Testis (tissue), 2 donors: ENCODE measurements at regions not wholly inside any gene's neighbourhood (a gene's known extent, or its start where the extent isn't known, plus 50 kb on each side); places are given as distances from the start of the nearest gene placed in this dataset.

Source experiments
- DNase-seq: peaks from one replicate; pipeline ENCODE4 v3.0.0-alpha.2; 2019
- H3K27ac ChIP-seq, 2 donors: fragments of 200-600 bp; sonication (generic); one replicate each; pipeline ENCODE4 v1.5.1; 2019
- H3K27me3 ChIP-seq: fragments of 200-600 bp; sonication (generic); one replicate; pipeline ENCODE4 v1.5.1; 2019
- H3K36me3 ChIP-seq: fragments of 200-600 bp; sonication (generic); one replicate; pipeline ENCODE4 v1.5.1; 2017; ENCODE audit warnings: low read depth; ENCODE audit errors: missing control alignments
- H3K4me1 ChIP-seq: fragments of 200-600 bp; sonication (generic); one replicate; pipeline ENCODE4 v1.5.1; 2019
- H3K4me3 ChIP-seq, 2 donors: fragments of 200-600 bp; sonication (generic); one replicate each; pipeline ENCODE4 v1.5.1; 2017 to 2019
- H3K9me3 ChIP-seq: fragments of 200-600 bp; sonication (generic); one replicate; pipeline ENCODE4 v1.5.1; 2017
- POLR2A ChIP-seq: fragments of 450-650 bp; IDR thresholded peaks from one replicate; pipeline ENCODE4 v1.6.1; 2017; ENCODE audit warnings: antibody characterized with exemption, mild to moderate bottlenecking, moderate library complexity
- WGBS, 2 donors: methylation state at CpG; one replicate each; pipeline ENCODE4 v1.1.5; 2018; 5-methylcytosine and 5-hydroxymethylcytosine counted together
- intact Hi-C: fragments of 100-400 bp; cut with DNase I; formaldehyde crosslinking; loops from one replicate; pipeline ENCODE4 v1.15.1; 2023; ENCODE audit warnings: low total_unique reads
- TF ChIP-seq, protein P1 (sequence below), 3 experiments: fragments of 450-650 bp in 2 of 3; fragments of 200-600 bp in 1 of 3; sonication (generic) in 1 of 3; IDR thresholded peaks; one replicate each; pipeline ENCODE4 v1.5.1; 2016 to 2019; ENCODE audit warnings: antibody characterized with exemption in 3 of 3, mild to moderate bottlenecking in 2 of 3, moderate library complexity in 1 of 3

DNA sequence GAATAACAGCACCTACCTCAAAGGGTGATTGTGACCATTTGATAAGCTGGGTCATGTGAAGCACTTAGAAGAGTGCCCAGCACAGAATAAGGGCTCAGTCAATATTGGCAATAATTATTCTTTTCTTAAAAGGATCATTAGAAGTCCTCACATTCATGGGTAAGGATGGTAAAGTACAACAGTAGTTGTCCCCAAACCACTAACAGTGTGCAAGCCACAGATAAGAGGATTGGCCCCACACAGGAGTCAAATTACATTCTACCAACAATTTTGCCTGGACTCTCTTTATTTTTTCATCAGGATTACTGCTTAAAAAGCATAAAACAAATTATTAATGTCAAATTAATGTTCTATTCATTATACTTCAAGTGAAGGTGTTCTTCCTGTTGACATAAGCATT is 271.5 kb upstream of the PDGFD start:
- TF ChIP-seq, protein P1, sequence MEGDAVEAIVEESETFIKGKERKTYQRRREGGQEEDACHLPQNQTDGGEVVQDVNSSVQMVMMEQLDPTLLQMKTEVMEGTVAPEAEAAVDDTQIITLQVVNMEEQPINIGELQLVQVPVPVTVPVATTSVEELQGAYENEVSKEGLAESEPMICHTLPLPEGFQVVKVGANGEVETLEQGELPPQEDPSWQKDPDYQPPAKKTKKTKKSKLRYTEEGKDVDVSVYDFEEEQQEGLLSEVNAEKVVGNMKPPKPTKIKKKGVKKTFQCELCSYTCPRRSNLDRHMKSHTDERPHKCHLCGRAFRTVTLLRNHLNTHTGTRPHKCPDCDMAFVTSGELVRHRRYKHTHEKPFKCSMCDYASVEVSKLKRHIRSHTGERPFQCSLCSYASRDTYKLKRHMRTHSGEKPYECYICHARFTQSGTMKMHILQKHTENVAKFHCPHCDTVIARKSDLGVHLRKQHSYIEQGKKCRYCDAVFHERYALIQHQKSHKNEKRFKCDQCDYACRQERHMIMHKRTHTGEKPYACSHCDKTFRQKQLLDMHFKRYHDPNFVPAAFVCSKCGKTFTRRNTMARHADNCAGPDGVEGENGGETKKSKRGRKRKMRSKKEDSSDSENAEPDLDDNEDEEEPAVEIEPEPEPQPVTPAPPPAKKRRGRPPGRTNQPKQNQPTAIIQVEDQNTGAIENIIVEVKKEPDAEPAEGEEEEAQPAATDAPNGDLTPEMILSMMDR (IDR thresholded peaks at IDR 0.05) = no peak
- TF ChIP-seq POLR2A = no peak

GRCh38 chr11:104433751-104434150 is 269.8 kb upstream of the PDGFD start:
- Histone ChIP-seq H3K4me1 (no peaks in the 10 kb centered on the region), H3K27ac (no peak overlapping the region), H3K36me3 (no peaks in the 10 kb centered on the region), H3K27me3 (no peaks in the 10 kb centered on the region), H3K4me3 (no peak overlapping the region), H3K9me3 (no peaks in the 10 kb centered on the region)
- DNase-seq = no peak
- WGBS, 2 donors = 75 to 79% methylated on average over 3 of the region's 3 CpGs
- intact Hi-C loops = no loop called here
- TF ChIP-seq POLR2A = no peak
- TF ChIP-seq, protein P1 (IDR thresholded peaks at IDR 0.05) = no peak

More for the DNA sequence above, 271.5 kb upstream of the PDGFD start:
- Histone ChIP-seq H3K36me3 (no peaks in the 10 kb centered on the region), H3K27ac (no peak overlapping the region), H3K4me1 (no peaks in the 10 kb centered on the region), H3K27me3 (no peaks in the 10 kb centered on the region), H3K4me3 (no peak overlapping the region), H3K9me3 (no peaks in the 10 kb centered on the region)
- intact Hi-C loops = no loop called here
- no peak for DNase-seq

DNA sequence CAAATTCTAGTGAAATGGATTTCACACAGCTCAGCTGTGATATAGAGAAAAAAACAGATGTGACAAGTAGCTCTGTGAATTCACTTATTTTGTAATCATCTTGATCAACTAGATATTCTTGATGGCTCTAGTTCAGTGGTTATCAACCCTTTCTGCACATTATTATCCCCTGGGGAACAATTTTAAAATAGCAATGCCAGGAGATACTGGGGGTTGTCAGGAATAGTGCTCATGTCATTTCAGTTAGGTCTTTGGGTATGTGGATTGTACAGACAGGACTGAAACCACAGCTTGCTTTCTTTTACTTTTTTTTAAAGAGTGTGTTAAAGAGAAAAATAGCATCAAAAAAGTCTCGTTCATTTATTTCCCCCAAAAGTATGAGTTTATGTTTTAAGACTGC is 269.0 kb upstream of the PDGFD start:
- H3K27me3 ChIP-seq = no peaks in the 10 kb centered on the region

GRCh38 chr11:104432526-104432925 is 268.6 kb upstream of the PDGFD start:
- Histone ChIP-seq H3K27me3 (no peaks in the 10 kb centered on the region), H3K4me1 (no peaks in the 10 kb centered on the region), H3K27ac (no peak overlapping the region), H3K4me3 (no peak overlapping the region), H3K36me3 (no peaks in the 10 kb centered on the region), H3K9me3 (no peaks in the 10 kb centered on the region)
- 84 to 85% methylated on average over 4 of the region's 4 CpGs for WGBS, 2 donors
- no peak for DNase-seq
- intact Hi-C loops = no loop called here
- TF ChIP-seq, protein P1 (IDR thresholded peaks at IDR 0.05) = no peak
- no peak for TF ChIP-seq POLR2A

More for the DNA sequence above, 269.0 kb upstream of the PDGFD start:
- Histone ChIP-seq H3K27ac (no peak overlapping the region), H3K4me1 (no peaks in the 10 kb centered on the region), H3K4me3 (no peak overlapping the region), H3K9me3 (no peaks in the 10 kb centered on the region), H3K36me3 (no peaks in the 10 kb centered on the region)
- no peak for DNase-seq
- TF ChIP-seq POLR2A = no peak
- TF ChIP-seq, protein P1 (IDR thresholded peaks at IDR 0.05) = no peak
- WGBS, 2 donors = 81 to 96% methylated on average over 1 of the region's 1 CpG
- intact Hi-C loops = no loop called here

- intact Hi-C loops = no loop called here
- no peaks in the 10 kb centered on the region for H3K4me1 ChIP-seq
- H3K36me3 ChIP-seq = no peaks in the 10 kb centered on the region
- H3K9me3 ChIP-seq = no peaks in the 10 kb centered on the region
- H3K27me3 ChIP-seq = no peaks in the 10 kb centered on the region
- H3K4me3 ChIP-seq = no peak overlapping the region
- DNase-seq = no peak
- TF ChIP-seq, protein P1 (IDR thresholded peaks at IDR 0.05) = no peak
- TF ChIP-seq POLR2A = no peak
- H3K27ac ChIP-seq = no peak overlapping the region
- 90 to 95% methylated on average over 6 to 23 of the region's 23 CpGs for WGBS, 2 donors
These were observed 258.5 kb upstream of the PDGFD start for GRCh38 chr11:104422324-104422944.
